ENCODE measurements at regions not wholly inside any gene's neighbourhood (a gene's known extent, or its start where the extent isn't known, plus 50 kb on each side); places are given as distances from the start of the nearest gene placed in this dataset.

- Histone ChIP-seq H3K36me3 (ENCODE audit: control insufficient read depth in 2 of 3, insufficient read depth in 3 of 3, low read length in 3 of 3) (no peaks in the 10 kb centered on the region), H3K4me1 (ENCODE audit: control insufficient read depth in 2 of 3, insufficient read depth in 2 of 3, low read depth in 1 of 3, low read length in 3 of 3) (no peaks in the 10 kb centered on the region), H3K4me3 (ENCODE audit: low read length in 3 of 3) (no peak overlapping the region), H3K27me3 (ENCODE audit: control insufficient read depth, insufficient read depth, low read length) (no peaks in the 10 kb centered on the region), H3K27ac (ENCODE audit: low read depth in 2 of 2, low read length in 2 of 2) (no peak overlapping the region), H3K9ac (ENCODE audit: low read length in 3 of 3) (no peak overlapping the region), H3K9me3 (ENCODE audit: control insufficient read depth in 2 of 3, insufficient read depth in 1 of 3, low read length in 3 of 3) (no peaks in the 10 kb centered on the region)
- no peak for DNase-seq
- no peak for FAIRE-seq
- intact Hi-C loops (cut with DNase I), result no loop called here
- TF ChIP-seq, protein P1, sequence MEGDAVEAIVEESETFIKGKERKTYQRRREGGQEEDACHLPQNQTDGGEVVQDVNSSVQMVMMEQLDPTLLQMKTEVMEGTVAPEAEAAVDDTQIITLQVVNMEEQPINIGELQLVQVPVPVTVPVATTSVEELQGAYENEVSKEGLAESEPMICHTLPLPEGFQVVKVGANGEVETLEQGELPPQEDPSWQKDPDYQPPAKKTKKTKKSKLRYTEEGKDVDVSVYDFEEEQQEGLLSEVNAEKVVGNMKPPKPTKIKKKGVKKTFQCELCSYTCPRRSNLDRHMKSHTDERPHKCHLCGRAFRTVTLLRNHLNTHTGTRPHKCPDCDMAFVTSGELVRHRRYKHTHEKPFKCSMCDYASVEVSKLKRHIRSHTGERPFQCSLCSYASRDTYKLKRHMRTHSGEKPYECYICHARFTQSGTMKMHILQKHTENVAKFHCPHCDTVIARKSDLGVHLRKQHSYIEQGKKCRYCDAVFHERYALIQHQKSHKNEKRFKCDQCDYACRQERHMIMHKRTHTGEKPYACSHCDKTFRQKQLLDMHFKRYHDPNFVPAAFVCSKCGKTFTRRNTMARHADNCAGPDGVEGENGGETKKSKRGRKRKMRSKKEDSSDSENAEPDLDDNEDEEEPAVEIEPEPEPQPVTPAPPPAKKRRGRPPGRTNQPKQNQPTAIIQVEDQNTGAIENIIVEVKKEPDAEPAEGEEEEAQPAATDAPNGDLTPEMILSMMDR (IDR thresholded peaks at IDR 0.05; ENCODE audit: borderline replicate concordance, extremely low read depth, insufficient read depth), result no peak
Measured at GRCh38 chr5:27191786-27192510, 153.6 kb upstream of the CDH9 start.

DNA sequence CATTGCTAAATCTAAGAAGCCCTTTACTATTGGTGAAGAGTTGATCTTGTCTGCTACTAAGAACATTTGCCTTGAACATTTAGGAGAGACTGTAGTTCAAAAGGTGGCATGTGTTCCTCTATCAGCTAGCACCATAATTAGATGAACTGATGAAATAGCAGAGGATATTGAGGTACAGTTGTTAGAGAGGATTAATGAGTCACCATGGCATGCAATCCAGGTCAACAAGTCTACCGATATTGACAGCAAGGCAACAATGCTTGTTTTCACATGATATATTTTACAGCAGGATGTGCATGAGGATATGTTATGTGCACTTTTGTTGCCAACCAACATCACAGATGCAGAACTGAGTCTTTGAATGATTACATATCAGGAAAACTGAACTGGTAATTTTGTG lies 134.3 kb upstream of the CDH9 start:
- Histone ChIP-seq H3K27me3 (ENCODE audit: control insufficient read depth, insufficient read depth, low read length) (no peaks in the 10 kb centered on the region), H3K36me3 (ENCODE audit: control insufficient read depth in 2 of 3, insufficient read depth in 3 of 3, low read length in 3 of 3) (no peaks in the 10 kb centered on the region), H3K4me3 (ENCODE audit: low read length in 3 of 3) (no peak overlapping the region), H3K9me3 (ENCODE audit: control insufficient read depth in 2 of 3, insufficient read depth in 1 of 3, low read length in 3 of 3) (no peaks in the 10 kb centered on the region), H3K27ac (ENCODE audit: low read depth in 2 of 2, low read length in 2 of 2) (no peak overlapping the region), H3K9ac (ENCODE audit: low read length in 3 of 3) (no peak overlapping the region), H3K4me1 (ENCODE audit: control insufficient read depth in 2 of 3, insufficient read depth in 2 of 3, low read depth in 1 of 3, low read length in 3 of 3) (no peaks in the 10 kb centered on the region)
- DNase-seq (no peak), FAIRE-seq (no peak)
- intact Hi-C loops (cut with DNase I), result no loop called here
- TF ChIP-seq, protein P1 (IDR thresholded peaks at IDR 0.05; ENCODE audit: borderline replicate concordance, extremely low read depth, insufficient read depth), result no peak

GRCh38 chr5:27171761-27172261 lies 133.4 kb upstream of the CDH9 start:
- H3K4me3 ChIP-seq (ENCODE audit: low read length in 3 of 3), result no peak overlapping the region
- no peak overlapping the region for H3K9ac ChIP-seq (ENCODE audit: low read length in 3 of 3)
- no peaks in the 10 kb centered on the region for H3K36me3 ChIP-seq (ENCODE audit: control insufficient read depth in 2 of 3, insufficient read depth in 3 of 3, low read length in 3 of 3)
- no peaks in the 10 kb centered on the region for H3K4me1 ChIP-seq (ENCODE audit: control insufficient read depth in 2 of 3, insufficient read depth in 2 of 3, low read depth in 1 of 3, low read length in 3 of 3)
- intact Hi-C loops (cut with DNase I), result no loop called here
- FAIRE-seq, result no peak
- no peak overlapping the region for H3K27ac ChIP-seq (ENCODE audit: low read depth in 2 of 2, low read length in 2 of 2)
- no peaks in the 10 kb centered on the region for H3K9me3 ChIP-seq (ENCODE audit: control insufficient read depth in 2 of 3, insufficient read depth in 1 of 3, low read length in 3 of 3)
- no peak for DNase-seq
- TF ChIP-seq, protein P1 (IDR thresholded peaks at IDR 0.05; ENCODE audit: borderline replicate concordance, extremely low read depth, insufficient read depth), result no peak
- H3K27me3 ChIP-seq (ENCODE audit: control insufficient read depth, insufficient read depth, low read length), result no peaks in the 10 kb centered on the region
